ENCODE measurements at regions not wholly inside any gene's neighbourhood (a gene's known extent, or its start where the extent isn't known, plus 50 kb on each side); places are given as distances from the start of the nearest gene placed in this dataset.

- 44 to 71% (median 67%) methylated on average over 1 of the region's 1 CpG for WGBS, 5 donors
- no peak for DNase-seq
- H3K27ac ChIP-seq = no peak overlapping the region
- no peaks in the 10 kb centered on the region for H3K4me1 ChIP-seq
- H3K9me3 ChIP-seq = peaks cover 0 to 21% (median 15%) of the 10 kb centered on the region in 8 donors
- no peak overlapping the region for H3K4me3 ChIP-seq
- intact Hi-C loops (cut with DNase I; ENCODE audit: low total_unique reads) = no loop called here
- no peaks in the 10 kb centered on the region for H3K36me3 ChIP-seq
- H3K27me3 ChIP-seq (replicated peaks in 1 of 7) = no peaks in the 10 kb centered on the region
- no peak for TF ChIP-seq POLR2AphosphoS5 (IDR thresholded peaks at IDR 0.05)
- TF ChIP-seq POLR2A (IDR thresholded peaks at IDR 0.05) = no peak
- TF ChIP-seq, protein P1, sequence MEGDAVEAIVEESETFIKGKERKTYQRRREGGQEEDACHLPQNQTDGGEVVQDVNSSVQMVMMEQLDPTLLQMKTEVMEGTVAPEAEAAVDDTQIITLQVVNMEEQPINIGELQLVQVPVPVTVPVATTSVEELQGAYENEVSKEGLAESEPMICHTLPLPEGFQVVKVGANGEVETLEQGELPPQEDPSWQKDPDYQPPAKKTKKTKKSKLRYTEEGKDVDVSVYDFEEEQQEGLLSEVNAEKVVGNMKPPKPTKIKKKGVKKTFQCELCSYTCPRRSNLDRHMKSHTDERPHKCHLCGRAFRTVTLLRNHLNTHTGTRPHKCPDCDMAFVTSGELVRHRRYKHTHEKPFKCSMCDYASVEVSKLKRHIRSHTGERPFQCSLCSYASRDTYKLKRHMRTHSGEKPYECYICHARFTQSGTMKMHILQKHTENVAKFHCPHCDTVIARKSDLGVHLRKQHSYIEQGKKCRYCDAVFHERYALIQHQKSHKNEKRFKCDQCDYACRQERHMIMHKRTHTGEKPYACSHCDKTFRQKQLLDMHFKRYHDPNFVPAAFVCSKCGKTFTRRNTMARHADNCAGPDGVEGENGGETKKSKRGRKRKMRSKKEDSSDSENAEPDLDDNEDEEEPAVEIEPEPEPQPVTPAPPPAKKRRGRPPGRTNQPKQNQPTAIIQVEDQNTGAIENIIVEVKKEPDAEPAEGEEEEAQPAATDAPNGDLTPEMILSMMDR (IDR thresholded peaks at IDR 0.05 in 8 of 11, conservative IDR thresholded peaks at IDR 0.05 in 3 of 11) = no peak
These were observed 312.2 kb upstream of the TBC1D5 start for GRCh38 chr3:18054625-18055024.

DNA sequence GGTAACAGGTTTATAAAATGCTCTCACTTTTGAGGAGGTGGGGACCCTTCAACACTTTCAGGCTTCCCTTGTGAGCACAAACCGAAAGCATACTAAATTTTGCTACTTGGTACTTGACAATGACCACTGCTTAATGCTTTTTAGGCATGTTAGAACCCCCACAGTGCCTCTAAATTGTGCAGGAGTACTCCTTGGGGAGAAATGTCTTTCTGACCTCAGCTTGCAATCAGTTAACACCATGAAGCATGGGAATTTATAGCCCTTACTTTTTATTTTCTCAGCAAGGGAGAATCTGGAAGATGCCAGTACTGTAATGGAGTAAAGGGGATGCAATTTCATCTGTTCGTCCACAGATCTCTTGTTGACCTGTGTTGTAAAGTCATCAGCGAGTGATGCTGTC is 308.9 kb upstream of the TBC1D5 start:
- intact Hi-C loops (cut with DNase I; ENCODE audit: low total_unique reads) = no loop called here
- H3K4me3 ChIP-seq = no peak overlapping the region
- peaks cover 0 to 21% (median 15%) of the 10 kb centered on the region in 8 donors for H3K9me3 ChIP-seq
- DNase-seq = no peak
- no peaks in the 10 kb centered on the region for H3K4me1 ChIP-seq
- WGBS, 5 donors = 80 to 86% (median 84%) methylated on average over 3 of the region's 3 CpGs
- TF ChIP-seq, protein P1 (IDR thresholded peaks at IDR 0.05 in 8 of 11, conservative IDR thresholded peaks at IDR 0.05 in 3 of 11) = no peak
- no peak for TF ChIP-seq POLR2AphosphoS5 (IDR thresholded peaks at IDR 0.05)
- TF ChIP-seq POLR2A (IDR thresholded peaks at IDR 0.05) = no peak
- no peaks in the 10 kb centered on the region for H3K36me3 ChIP-seq
- H3K27me3 ChIP-seq (replicated peaks in 1 of 7) = no peaks in the 10 kb centered on the region
- no peak overlapping the region for H3K27ac ChIP-seq

DNA sequence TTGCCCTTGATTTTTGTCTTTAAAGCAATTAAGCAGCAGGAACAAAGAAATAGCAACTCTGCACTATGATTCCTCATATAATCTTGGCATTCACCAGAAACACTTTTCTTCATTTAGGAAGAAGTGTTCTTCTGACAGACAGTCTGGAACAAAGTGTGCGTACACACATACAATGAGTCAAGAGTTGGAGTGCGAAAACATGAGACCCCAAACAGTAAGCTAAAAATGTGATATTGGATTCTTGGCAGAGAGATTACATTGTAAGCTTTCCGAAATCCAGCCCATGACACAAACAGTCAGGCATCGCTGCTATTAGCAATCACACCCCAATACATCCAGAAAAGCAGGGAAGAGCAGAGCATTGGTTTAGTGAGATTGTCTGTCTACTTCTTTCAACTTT is 306.7 kb upstream of the TBC1D5 start:
- H3K9me3 ChIP-seq = peaks cover 0 to 4% (median 1%) of the 10 kb centered on the region in 8 donors
- 86 to 95% (median 93%) methylated on average over 4 of the region's 4 CpGs for WGBS, 5 donors
- intact Hi-C loops (cut with DNase I; ENCODE audit: low total_unique reads) = no loop called here
- no peak for DNase-seq
- H3K27me3 ChIP-seq (replicated peaks in 1 of 7) = no peaks in the 10 kb centered on the region
- H3K4me3 ChIP-seq = no peak overlapping the region
- H3K36me3 ChIP-seq = no peaks in the 10 kb centered on the region
- H3K4me1 ChIP-seq = no peaks in the 10 kb centered on the region
- TF ChIP-seq POLR2A (IDR thresholded peaks at IDR 0.05) = no peak
- TF ChIP-seq POLR2AphosphoS5 (IDR thresholded peaks at IDR 0.05) = no peak
- TF ChIP-seq, protein P1 (IDR thresholded peaks at IDR 0.05 in 8 of 11, conservative IDR thresholded peaks at IDR 0.05 in 3 of 11) = no peak
- H3K27ac ChIP-seq = no peak overlapping the region

GRCh38 chr3:18047052-18047451 is 304.6 kb upstream of the TBC1D5 start:
- no peak overlapping the region for H3K27ac ChIP-seq
- TF ChIP-seq POLR2AphosphoS5 (IDR thresholded peaks at IDR 0.05) (no peak), POLR2A (IDR thresholded peaks at IDR 0.05) (no peak)
- TF ChIP-seq, protein P1 (IDR thresholded peaks at IDR 0.05 in 8 of 11, conservative IDR thresholded peaks at IDR 0.05 in 3 of 11) = no peak
- H3K36me3 ChIP-seq = no peaks in the 10 kb centered on the region
- no peak for DNase-seq
- no peaks in the 10 kb centered on the region for H3K4me1 ChIP-seq
- no peak overlapping the region for H3K4me3 ChIP-seq
- WGBS, 5 donors = 86 to 95% (median 92%) methylated on average over 2 of the region's 2 CpGs
- no peaks in the 10 kb centered on the region for H3K27me3 ChIP-seq (replicated peaks in 1 of 7)
- H3K9me3 ChIP-seq = no peaks in the 10 kb centered on the region
- intact Hi-C loops (cut with DNase I; ENCODE audit: low total_unique reads) = no loop called here
